T-helper 1 cell (primary cell): ENCODE measurements at regions not wholly inside any gene's neighbourhood (a gene's known extent, or its start where the extent isn't known, plus 50 kb on each side); places are given as distances from the start of the nearest gene placed in this dataset.
"Not testable (repeated sequence)": the region's sequence is repeated elsewhere in the genome, so short reads cannot be mapped to it uniquely, and the experiment has no call there.

Experiments
- DNase-seq, 5 donors: peaks; one replicate each; pipeline ENCODE4 v3.0.0-alpha.2; 2012 to 2020

DNA sequence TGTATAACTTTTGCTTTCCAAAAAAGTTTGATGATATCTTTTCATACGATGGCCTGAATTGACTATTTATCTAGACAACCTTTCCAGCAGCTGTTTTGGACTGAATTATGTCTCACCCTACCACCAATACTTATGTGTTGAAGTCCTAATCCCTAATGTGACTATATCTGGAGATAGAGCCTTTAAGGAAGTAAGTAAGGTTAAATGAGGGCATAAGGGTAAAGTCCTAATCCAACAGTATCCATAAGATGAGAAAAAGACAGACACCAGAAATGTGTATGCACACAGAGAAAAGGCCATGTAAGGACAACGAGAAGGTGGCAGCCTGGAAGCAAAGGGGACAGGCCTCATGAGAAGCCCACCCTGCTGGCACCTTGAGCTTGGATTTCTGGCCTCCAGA, 86.6 kb upstream of the PPARGC1A start:
- no peak for DNase-seq

- DNase-seq = no peak
Measured at GRCh38 chr4:23973308-23973855, 83.5 kb upstream of the PPARGC1A start.

DNA sequence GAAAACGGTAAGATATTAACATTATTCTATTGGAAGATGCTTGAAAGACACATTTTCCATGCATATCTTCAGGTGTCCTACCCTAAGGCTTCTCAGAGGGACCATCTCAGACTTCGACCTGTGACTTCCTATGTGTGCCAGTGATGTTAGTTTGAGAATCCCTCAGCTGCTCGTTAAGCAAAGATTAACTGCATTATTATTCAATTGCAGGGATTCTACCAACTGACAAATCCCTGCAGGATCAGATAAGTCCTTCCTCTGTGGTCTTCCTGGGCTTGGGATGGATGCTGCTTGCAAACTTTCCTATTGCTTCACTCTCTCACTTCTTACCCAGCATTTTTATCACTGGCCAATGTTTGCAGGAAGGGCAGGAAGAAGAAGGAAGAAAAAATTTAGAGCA, 83.0 kb upstream of the PPARGC1A start:
- no peak for DNase-seq

DNA sequence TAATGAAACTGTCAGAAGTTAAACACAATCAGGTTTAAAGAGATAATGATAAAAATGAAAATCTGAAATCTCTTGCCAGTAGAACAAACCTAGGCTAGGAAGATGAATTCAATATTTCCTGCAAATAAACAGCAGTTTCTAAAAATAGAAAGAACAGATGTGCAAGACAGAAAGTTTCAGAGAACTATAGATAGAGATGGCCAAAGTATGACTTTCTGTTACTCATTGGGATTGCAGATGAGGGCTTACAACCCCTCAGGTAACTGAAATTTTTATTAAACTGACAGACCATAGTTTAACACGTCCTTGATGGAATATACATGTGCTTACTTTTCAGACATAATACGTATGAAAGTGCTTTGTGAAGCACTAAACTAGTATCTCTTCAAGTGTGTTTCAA, 82.3 kb upstream of the PPARGC1A start:
- no peak for DNase-seq

DNA sequence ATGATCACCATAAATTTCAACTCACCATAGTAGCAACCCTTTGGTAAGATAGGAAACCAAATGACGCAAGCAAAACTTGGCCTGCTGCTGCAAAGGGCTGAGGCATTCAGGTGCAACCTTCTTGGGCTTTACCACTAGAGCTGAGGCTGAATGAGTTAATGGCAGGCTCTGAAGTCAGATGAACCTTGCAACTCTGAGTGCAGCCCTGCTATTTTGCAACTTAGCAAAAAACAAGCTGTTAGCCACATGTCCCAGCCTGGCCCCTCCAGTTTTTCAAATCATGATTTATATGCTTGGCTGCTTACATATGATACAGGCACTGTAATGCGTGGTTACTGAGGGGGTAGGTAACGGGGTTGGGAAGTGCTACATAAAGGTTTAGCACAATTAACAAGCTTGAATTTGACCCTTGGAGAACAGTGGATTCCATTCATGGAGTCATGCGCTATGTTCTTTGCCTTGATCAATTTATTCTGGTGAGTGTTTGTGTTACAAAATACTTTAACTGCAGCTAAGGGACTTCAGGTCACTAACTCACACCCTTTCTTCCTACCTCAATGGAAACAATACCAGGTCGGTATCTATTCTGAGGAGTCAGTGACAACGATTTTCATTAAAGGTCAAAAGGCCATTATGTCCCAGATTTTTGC, 80.5 kb upstream of the PPARGC1A start:
- no peak for DNase-seq

DNA sequence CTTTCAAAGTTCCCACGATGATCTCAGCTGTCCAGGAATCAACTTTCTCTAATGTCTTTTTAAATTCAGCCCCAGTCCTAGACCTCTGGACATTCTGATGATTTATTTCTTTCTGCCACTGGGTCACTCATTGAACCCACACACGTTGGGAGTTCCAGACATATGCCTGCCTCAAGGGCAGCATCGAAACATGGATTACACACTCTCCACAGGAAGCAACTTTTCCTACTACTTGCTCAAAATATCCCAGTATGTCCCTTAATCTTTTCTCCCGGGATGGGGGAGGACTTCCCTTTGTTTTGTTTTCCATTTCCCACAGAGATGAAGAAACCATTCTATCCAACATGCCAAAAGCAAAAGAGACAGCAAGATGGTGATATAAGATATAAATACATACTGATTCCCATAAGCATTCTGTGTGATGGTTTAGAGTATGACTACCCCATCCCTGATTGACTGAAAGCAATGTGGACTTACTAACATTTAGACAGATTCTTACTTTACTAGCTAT, 79.8 kb upstream of the PPARGC1A start:
- DNase-seq = no peak

DNA sequence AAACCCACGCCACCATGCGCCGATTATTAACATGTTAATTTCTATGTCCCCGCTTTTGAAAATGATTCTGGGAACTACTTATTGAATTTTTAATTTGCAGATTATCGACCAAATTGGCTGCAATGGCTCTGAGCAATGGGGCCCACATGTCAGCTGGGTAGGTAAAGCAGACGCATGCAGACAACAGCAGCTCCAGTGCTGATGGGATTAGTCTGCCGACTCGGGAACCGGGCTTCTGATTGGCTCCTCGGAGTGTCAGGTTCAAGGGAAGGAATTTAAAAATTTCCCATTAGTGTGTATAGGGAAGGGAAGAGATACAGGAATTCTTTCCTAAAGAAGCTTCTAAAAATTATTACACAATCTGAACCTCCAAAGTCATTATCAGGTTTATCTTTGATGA, 77.4 kb upstream of the PPARGC1A start:
- DNase-seq = no peak

DNA sequence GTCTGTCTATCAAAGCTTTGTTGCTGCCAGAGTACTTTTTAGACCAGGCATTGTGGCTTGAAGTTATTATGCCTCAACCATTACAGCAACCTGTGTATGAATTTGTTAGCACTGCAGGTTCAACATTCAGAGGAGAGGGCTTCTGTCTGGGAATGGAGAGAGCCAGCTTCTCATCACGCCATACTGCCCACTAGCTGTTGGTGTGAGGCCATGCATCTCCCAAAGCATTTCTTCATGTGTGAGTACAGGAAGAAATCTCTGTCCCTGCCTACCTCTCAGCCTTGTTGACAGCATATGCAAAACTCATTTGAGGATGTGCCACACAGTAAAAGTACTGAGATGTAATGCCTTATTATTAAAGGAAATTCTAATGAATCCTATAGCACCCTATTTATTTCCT, 76.9 kb upstream of the PPARGC1A start:
- no peak for DNase-seq

GRCh38 chr4:23962462-23962861, 72.6 kb upstream of the PPARGC1A start:
- no peak for DNase-seq

DNA sequence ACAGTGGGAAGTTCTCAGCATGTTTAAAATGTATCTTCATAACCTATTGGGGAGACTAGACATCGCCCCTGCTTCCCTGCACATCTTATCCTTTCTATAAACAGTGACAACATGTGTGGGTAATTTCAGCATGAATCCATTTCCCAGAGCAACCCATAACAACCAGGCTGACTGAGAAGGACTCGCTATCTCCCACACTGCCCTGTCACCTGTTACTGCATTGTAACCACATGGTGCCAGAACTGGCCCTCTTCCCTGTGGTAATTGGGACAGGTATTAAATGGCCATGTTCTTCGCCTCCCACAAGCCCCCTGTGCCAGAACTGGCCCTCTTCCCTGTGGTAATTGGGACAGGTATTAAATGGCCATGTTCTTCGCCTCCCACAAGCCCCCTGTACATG, 71.5 kb upstream of the PPARGC1A start:
- not testable (repeated sequence) for DNase-seq

GRCh38 chr4:23959396-23960148, 69.7 kb upstream of the PPARGC1A start:
- DNase-seq = no peak

DNA sequence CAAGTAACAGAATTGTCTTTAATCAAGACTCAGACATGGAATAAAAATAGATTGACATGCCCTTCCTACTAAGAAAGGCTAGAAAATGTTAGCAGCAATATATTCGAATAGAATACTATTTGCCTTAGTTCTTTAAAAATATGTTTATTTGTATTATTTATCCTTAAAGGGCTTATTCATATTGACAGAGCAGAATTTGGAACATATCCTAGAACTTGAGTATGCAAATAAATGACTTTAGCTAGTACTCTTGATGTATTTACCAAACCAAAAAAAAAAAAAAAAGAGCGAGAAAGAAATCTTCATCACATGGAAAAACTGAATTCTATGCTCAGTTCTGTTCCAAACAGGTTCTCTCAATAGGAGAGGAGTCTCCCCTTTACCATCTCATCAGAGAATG, 68.9 kb upstream of the PPARGC1A start:
- no peak for DNase-seq

GRCh38 chr4:23957465-23957864, 67.6 kb upstream of the PPARGC1A start:
- no peak for DNase-seq

- DNase-seq = no peak
Measured at GRCh38 chr4:23956601-23957364, 66.9 kb upstream of the PPARGC1A start.

GRCh38 chr4:23952258-23952657, 62.4 kb upstream of the PPARGC1A start:
- no peak for DNase-seq

GRCh38 chr4:23947826-23948225, 58.0 kb upstream of the PPARGC1A start:
- no peak for DNase-seq

DNA sequence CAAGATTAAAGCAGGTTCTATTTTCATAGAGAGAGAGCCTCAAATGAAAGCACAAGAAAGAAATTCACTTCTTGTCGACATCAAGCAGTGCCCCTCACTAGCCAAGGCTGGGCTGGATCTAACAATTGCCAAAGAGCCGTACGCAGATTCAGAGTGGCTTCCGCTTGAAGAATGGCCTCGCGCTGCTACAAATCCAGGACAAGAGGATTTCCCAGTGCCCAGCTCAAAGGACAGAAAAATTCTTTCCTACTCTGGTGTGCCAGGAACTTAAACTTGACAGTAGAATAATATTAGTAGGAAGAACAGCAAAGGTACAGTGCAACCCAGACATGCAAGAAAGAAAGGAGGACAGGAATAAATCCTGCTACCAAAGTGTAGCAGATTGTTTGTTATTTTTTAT, 56.5 kb upstream of the PPARGC1A start:
- DNase-seq = no peak

GRCh38 chr4:23945451-23946017, 55.7 kb upstream of the PPARGC1A start:
- no peak for DNase-seq

DNA sequence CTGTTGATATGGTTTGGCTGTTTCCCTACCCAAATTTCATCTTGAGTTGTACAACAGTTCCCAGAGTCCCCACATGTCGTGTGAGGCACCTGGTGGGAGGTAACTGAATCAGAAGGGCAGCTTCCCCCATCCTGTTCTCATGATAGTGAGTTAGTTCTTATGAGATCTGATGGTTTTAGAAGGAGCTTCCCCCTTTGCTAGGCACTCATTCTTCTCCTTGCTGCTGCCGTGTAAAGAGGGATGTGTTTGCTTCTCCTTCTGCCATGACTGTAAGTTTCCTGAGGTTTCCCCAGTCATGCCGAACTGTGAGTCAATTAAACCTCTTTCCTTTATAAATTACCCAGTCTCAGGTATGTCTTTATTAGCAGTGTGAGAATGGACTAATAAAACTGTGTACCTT, 54.7 kb upstream of the PPARGC1A start:
- not testable (repeated sequence) for DNase-seq

GRCh38 chr4:23943478-23943877, 53.6 kb upstream of the PPARGC1A start:
- DNase-seq = no peak

- DNase-seq = no peak
Measured at GRCh38 chr4:23942471-23942870, 52.6 kb upstream of the PPARGC1A start.
